Upper lobe of right lung (tissue), 1 donor: ENCODE measurements at regions not wholly inside any gene's neighbourhood (a gene's known extent, or its start where the extent isn't known, plus 50 kb on each side); places are given as distances from the start of the nearest gene placed in this dataset.
A peak's percentile ranks its signal among the peaks of the same experiment; 100 is the strongest.

ENCODE experiments used
- ATAC-seq: fragments of 200-7000 bp; cut with Tn5 transposase; one replicate; pipeline ENCODE4 v1.9.1; 2020; ENCODE audit warnings: mild to moderate bottlenecking, moderate library complexity
- DNase-seq: peaks from one replicate; pipeline ENCODE4 v3.0.0-alpha.2; 2020
- H3K27ac ChIP-seq: fragments of 200-600 bp; one replicate; pipeline ENCODE4 v1.8.0; 2022
- H3K27me3 ChIP-seq: fragments of 200-600 bp; one replicate; pipeline ENCODE4 v1.8.0; 2022; ENCODE audit warnings: mild to moderate bottlenecking
- H3K36me3 ChIP-seq: fragments of 200-600 bp; one replicate; pipeline ENCODE4 v1.8.0; 2022
- H3K4me1 ChIP-seq: fragments of 200-600 bp; one replicate; pipeline ENCODE4 v1.8.0; 2022
- H3K4me3 ChIP-seq: fragments of 200-600 bp; one replicate; pipeline ENCODE4 v1.8.0; 2022; ENCODE audit warnings: mild to moderate bottlenecking
- H3K9me3 ChIP-seq: fragments of 200-600 bp; one replicate; pipeline ENCODE4 v1.8.0; 2022
- intact Hi-C: fragments of 100-400 bp; cut with DNase I; formaldehyde crosslinking; loops from one replicate; pipeline ENCODE4 v1.11.0; 2022
- TF ChIP-seq, protein P1 (sequence below): fragments of 200-600 bp; IDR thresholded peaks from one replicate; pipeline ENCODE4 v1.8.0; 2022; ENCODE audit warnings: antibody characterized with exemption
- donor health status: DM: no; HTN: yes; CAD: no; lungs with severe emphysema.

DNA sequence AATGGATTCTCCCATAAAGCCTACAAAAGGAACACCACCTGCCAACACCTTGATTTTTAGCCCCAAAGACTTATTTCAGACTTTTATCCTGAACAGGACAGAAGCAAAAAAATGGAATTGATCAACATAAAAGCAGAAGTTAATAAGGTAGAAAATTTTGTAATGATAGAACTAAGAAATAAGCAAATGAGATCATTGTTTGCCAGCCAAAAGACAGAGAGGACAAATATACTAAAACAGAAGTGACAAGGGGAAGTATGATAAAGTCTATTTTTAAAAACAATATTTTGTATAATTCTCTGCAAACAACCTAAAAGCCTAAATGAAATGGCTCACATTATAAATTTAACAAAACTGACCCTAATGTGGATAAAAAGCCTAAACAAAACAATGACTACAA, 110.5 kb upstream of the PRSS3 start:
- no peaks in the 10 kb centered on the region for H3K9me3 ChIP-seq
- H3K27me3 ChIP-seq, result peaks cover 7% of the 10 kb centered on the region
- intact Hi-C loops, result no loop called here
- no peak overlapping the region for H3K27ac ChIP-seq
- no peak for DNase-seq
- TF ChIP-seq, protein P1, sequence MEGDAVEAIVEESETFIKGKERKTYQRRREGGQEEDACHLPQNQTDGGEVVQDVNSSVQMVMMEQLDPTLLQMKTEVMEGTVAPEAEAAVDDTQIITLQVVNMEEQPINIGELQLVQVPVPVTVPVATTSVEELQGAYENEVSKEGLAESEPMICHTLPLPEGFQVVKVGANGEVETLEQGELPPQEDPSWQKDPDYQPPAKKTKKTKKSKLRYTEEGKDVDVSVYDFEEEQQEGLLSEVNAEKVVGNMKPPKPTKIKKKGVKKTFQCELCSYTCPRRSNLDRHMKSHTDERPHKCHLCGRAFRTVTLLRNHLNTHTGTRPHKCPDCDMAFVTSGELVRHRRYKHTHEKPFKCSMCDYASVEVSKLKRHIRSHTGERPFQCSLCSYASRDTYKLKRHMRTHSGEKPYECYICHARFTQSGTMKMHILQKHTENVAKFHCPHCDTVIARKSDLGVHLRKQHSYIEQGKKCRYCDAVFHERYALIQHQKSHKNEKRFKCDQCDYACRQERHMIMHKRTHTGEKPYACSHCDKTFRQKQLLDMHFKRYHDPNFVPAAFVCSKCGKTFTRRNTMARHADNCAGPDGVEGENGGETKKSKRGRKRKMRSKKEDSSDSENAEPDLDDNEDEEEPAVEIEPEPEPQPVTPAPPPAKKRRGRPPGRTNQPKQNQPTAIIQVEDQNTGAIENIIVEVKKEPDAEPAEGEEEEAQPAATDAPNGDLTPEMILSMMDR, result no peak
- no peak for ATAC-seq
- no peaks in the 10 kb centered on the region for H3K36me3 ChIP-seq
- no peak overlapping the region for H3K4me3 ChIP-seq
- no peaks in the 10 kb centered on the region for H3K4me1 ChIP-seq

DNA sequence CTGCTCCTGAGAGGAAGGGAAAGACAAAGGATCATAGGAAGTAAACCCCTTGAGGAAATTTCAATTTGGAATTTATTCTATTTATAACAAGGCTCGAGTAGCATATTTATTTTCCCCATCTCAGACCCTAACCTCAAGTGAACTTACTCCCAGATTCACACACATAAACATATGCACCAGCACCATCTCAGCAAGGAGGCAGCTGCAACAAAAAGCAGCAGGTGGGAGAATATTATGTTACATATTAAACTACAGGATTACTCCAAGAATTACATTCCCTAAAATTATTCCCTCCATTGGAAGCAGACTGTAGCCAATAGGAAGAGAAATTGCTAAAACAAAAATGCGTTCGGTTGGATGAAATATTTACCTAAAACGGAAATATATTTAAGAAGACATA, 108.4 kb upstream of the PRSS3 start:
- H3K9me3 ChIP-seq, result no peaks in the 10 kb centered on the region
- intact Hi-C loops, result no loop called here
- ATAC-seq, result no peak
- no peak overlapping the region for H3K27ac ChIP-seq
- no peak overlapping the region for H3K4me3 ChIP-seq
- DNase-seq, result no peak
- H3K27me3 ChIP-seq, result no peaks in the 10 kb centered on the region
- TF ChIP-seq, protein P1, result no peak
- no peaks in the 10 kb centered on the region for H3K36me3 ChIP-seq
- no peaks in the 10 kb centered on the region for H3K4me1 ChIP-seq

DNA sequence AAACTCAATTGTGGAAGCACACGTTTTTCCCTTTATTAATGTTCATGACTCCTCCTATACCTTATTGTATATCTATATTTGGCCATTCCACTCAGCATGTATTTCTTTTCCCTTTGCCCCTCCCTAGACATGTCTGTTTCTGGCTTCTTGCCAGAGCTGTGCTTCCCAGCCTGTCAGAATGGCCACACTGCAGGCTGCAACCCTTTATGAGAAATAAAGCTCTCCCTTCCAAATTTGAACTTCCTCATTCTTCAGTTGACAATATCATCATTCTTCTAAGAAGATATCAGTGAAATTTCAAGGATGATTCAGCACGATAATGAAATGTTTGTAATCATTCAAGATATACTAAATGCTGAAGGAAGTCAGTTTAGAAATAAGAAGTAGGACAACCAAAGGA, 107.6 kb upstream of the PRSS3 start:
- no peak for DNase-seq
- intact Hi-C loops, result no loop called here

DNA sequence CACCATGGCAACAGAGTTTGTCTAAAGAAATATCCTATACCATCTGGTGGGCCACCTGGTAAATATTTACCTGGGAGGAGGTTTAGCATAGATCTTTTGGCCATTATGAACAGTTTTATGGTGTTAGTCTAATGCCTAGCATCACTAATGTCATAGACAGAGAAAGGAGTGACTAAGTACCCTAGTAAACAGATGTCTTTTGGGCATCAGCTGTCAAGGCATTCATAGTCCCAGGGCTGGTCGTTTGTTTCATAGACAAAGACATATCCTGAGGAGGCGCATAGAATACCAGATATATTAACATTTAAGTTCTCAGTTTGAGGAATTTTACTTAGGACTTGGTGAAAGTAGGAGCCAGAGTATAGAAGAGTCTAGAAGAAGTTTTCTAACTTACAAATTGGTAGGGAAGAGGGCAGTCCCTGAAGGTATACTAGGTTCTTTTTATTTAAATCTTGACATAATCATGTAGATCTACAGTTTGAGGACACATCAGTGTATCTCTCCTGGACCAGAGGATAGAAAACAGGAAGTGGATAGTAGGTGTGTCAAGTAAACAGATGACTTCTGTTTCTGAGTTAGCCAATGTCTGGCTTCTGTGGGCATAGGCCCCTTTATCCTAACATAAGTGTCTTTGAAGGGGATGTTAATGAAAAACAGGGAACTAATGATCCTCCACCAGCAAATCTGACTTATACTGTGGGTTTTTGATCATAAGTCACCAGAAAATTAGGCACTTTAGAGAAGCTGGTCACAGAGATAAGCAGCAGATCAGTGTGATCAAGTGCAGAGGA, 105.0 kb upstream of the PRSS3 start:
- TF ChIP-seq, protein P1, result no peak
- Histone ChIP-seq H3K27me3 (no peaks in the 10 kb centered on the region), H3K9me3 (no peaks in the 10 kb centered on the region), H3K36me3 (no peaks in the 10 kb centered on the region), H3K4me1 (no peaks in the 10 kb centered on the region), H3K27ac (no peak overlapping the region), H3K4me3 (no peak overlapping the region)
- ATAC-seq (peak; percentile 36), DNase-seq (no peak)
- intact Hi-C loops, result no loop called here

More for the DNA sequence above, 107.6 kb upstream of the PRSS3 start:
- TF ChIP-seq, protein P1, result no peak
- peak; percentile 37 for ATAC-seq
- Histone ChIP-seq H3K27me3 (no peaks in the 10 kb centered on the region), H3K9me3 (no peaks in the 10 kb centered on the region), H3K27ac (no peak overlapping the region), H3K4me3 (no peak overlapping the region), H3K36me3 (no peaks in the 10 kb centered on the region), H3K4me1 (no peaks in the 10 kb centered on the region)

DNA sequence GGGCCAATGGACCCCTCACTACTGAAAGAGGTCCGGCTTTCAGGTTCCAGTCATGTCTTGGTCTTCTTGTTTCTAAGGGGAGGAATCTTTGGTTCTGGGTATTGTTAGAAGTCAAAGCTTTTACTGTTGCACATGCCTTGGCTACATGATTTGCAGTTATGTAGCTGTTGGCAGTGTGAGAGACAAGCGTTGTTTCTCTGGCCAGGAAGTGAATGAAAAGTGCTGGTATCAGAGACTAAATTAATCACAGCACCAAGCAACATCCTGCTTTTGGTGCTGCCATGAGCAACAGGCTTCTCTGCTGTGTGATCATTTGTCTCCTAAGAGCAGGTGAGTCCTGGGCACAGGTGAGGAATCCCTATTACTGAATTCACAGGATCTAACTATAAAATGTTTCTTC, 100.1 kb upstream of the PRSS3 start:
- H3K9me3 ChIP-seq, result no peaks in the 10 kb centered on the region
- H3K27me3 ChIP-seq, result no peaks in the 10 kb centered on the region
- no peaks in the 10 kb centered on the region for H3K4me1 ChIP-seq
- TF ChIP-seq, protein P1, result no peak
- intact Hi-C loops, result no loop called here
- H3K36me3 ChIP-seq, result no peaks in the 10 kb centered on the region
- H3K4me3 ChIP-seq, result no peak overlapping the region
- H3K27ac ChIP-seq, result no peak overlapping the region
- ATAC-seq (no peak), DNase-seq (no peak)

DNA sequence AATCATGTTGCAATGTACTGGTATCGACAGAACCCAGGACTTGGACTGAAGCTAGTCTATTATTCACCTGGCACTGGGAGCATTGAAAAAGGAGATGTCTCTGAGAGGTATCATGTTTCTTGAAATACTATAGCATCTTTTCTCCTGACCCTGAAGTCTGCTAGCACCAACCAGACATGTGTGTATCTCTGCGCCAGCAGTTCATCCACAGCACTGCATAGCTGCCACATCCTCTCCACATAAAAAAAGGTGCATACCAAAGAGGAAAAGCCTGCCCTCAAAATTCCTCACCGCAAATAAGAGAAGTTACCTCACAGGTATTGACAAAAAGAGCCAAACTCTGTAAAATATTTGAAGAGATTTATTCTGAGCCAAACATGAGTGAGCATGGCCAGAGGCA, 99.5 kb upstream of the PRSS3 start:
- TF ChIP-seq, protein P1, result no peak

More for the DNA sequence above, 99.5 kb upstream of the PRSS3 start:
- no peak overlapping the region for H3K27ac ChIP-seq
- H3K36me3 ChIP-seq, result no peaks in the 10 kb centered on the region
- H3K4me3 ChIP-seq, result no peak overlapping the region
- intact Hi-C loops, result no loop called here
- no peaks in the 10 kb centered on the region for H3K9me3 ChIP-seq
- H3K27me3 ChIP-seq, result no peaks in the 10 kb centered on the region
- no peak for ATAC-seq
- no peaks in the 10 kb centered on the region for H3K4me1 ChIP-seq
- DNase-seq, result no peak
